ENCODE measurements at regions not wholly inside any gene's neighbourhood (a gene's known extent, or its start where the extent isn't known, plus 50 kb on each side); places are given as distances from the start of the nearest gene placed in this dataset.

DNA sequence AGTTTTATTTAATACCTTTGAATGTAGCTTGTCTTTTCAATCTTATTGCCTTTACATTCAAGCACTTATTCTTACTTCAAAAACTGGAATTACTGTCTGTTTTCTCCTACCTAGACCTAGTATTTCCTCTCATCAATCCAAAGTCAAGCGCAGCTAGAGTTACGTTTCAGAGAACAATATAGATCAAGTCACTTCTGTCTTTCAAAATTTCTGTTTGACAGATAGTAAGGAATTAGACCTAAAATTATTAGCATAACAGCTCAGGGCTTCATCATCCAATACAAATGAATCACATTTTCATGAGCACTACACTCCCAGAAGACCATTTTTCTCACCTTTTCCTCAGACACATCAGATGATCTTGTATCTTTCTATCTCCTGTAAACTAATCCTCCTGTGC lies 170.6 kb downstream of the CCDC59 start:
- Histone ChIP-seq H3K27me3 (no peaks in the 10 kb centered on the region), H3K36me3 (no peaks in the 10 kb centered on the region), H3K4me1 (no peaks in the 10 kb centered on the region), H3K9me3 (peaks cover 0 to 5% (median 0%) of the 10 kb centered on the region in 4 donors), H3K27ac (no peak overlapping the region), H3K4me3 (no peak overlapping the region)
- DNase-seq (ENCODE audit: low spot score in 2 of 2) = no peak
- 89 to 98% methylated on average over 2 of the region's 2 CpGs for WGBS, 2 donors
- TF ChIP-seq EP300 (IDR thresholded peaks at IDR 0.05) = no peak
- TF ChIP-seq POLR2A (IDR thresholded peaks at IDR 0.05) = no peak
- TF ChIP-seq, protein P1, sequence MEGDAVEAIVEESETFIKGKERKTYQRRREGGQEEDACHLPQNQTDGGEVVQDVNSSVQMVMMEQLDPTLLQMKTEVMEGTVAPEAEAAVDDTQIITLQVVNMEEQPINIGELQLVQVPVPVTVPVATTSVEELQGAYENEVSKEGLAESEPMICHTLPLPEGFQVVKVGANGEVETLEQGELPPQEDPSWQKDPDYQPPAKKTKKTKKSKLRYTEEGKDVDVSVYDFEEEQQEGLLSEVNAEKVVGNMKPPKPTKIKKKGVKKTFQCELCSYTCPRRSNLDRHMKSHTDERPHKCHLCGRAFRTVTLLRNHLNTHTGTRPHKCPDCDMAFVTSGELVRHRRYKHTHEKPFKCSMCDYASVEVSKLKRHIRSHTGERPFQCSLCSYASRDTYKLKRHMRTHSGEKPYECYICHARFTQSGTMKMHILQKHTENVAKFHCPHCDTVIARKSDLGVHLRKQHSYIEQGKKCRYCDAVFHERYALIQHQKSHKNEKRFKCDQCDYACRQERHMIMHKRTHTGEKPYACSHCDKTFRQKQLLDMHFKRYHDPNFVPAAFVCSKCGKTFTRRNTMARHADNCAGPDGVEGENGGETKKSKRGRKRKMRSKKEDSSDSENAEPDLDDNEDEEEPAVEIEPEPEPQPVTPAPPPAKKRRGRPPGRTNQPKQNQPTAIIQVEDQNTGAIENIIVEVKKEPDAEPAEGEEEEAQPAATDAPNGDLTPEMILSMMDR (IDR thresholded peaks at IDR 0.05) = no peak

DNA sequence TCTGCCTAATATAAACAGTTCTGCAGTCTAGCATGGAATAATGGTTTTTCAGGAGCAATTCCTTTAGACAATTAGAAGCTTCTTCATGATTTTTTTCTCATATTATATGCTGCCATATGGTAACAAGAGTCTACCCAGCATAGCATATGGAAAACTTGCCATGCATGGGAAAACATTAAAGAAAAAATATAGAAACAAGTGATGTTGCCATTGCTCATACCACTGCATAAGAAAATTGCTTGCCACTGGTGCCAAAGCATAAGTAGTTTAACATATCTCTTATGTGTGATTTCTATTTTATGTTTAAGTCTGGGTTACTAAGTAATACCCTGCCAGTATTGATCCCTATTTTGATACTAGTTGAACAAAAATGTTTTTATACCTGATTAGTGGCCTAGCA lies 171.2 kb downstream of the CCDC59 start:
- Histone ChIP-seq H3K36me3 (no peaks in the 10 kb centered on the region), H3K4me3 (no peak overlapping the region), H3K9me3 (peaks cover 0 to 5% (median 0%) of the 10 kb centered on the region in 4 donors), H3K27me3 (no peaks in the 10 kb centered on the region), H3K4me1 (no peaks in the 10 kb centered on the region), H3K27ac (no peak overlapping the region)
- TF ChIP-seq EP300 (IDR thresholded peaks at IDR 0.05) = no peak
- TF ChIP-seq, protein P1 (IDR thresholded peaks at IDR 0.05) = no peak
- TF ChIP-seq POLR2A (IDR thresholded peaks at IDR 0.05) = no peak
- DNase-seq (ENCODE audit: low spot score in 2 of 2) = no peak

DNA sequence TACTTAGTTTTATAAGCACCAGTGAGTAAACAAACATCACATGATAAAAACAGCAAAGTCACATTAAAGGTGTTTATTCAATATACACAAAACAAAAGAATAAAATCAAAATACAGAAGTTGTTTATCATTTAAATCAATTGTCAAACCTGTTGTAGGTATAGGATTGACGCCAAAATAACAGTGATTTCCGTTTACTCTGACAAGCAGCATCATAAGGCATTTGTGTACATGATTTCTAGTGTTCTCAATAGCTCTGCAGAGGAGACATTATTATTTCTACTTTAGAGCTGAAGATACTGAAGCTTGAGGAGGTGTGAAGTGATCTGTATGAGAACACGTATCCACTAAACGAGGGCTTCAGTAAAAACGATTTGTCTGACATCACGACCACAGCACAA lies 171.9 kb downstream of the CCDC59 start:
- H3K4me3 ChIP-seq = no peak overlapping the region
- WGBS, 2 donors = 83 to 91% methylated on average over 6 of the region's 6 CpGs
- TF ChIP-seq POLR2A (IDR thresholded peaks at IDR 0.05) = no peak
- TF ChIP-seq, protein P1 (IDR thresholded peaks at IDR 0.05) = no peak
- TF ChIP-seq EP300 (IDR thresholded peaks at IDR 0.05) = no peak

DNA sequence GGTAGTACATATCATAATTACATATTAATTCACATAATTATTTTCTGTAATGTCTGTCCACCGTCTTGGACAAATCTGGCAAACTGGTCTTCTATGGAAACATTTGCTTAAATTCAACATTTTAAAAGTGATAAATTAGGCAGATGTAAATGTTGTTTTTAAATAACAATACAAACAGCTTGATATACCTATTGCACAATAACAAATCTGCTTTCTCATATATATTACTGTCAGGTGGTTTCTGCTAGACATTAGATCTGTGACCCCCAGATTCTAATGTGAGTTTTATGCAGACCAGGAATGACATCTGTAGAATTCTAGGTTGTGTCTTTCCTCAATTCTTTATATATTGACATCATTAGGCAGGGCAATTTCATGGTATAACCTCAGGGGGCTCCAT lies 173.3 kb downstream of the CCDC59 start:
- H3K4me3 ChIP-seq = no peak overlapping the region
- no peaks in the 10 kb centered on the region for H3K36me3 ChIP-seq
- no peak for TF ChIP-seq EP300 (IDR thresholded peaks at IDR 0.05)
- TF ChIP-seq POLR2A (IDR thresholded peaks at IDR 0.05) = no peak
- TF ChIP-seq, protein P1 (IDR thresholded peaks at IDR 0.05) = no peak
- no peak for DNase-seq (ENCODE audit: low spot score in 2 of 2)
- 71 to 85% methylated on average over 1 of the region's 1 CpG for WGBS, 2 donors
- no peaks in the 10 kb centered on the region for H3K27me3 ChIP-seq
- H3K4me1 ChIP-seq = no peaks in the 10 kb centered on the region
- no peak overlapping the region for H3K27ac ChIP-seq
- peaks cover 0 to 5% (median 0%) of the 10 kb centered on the region in 4 donors for H3K9me3 ChIP-seq

More for the DNA sequence above, 171.9 kb downstream of the CCDC59 start:
- no peak for DNase-seq (ENCODE audit: low spot score in 2 of 2)
- no peaks in the 10 kb centered on the region for H3K36me3 ChIP-seq
- no peaks in the 10 kb centered on the region for H3K4me1 ChIP-seq
- no peaks in the 10 kb centered on the region for H3K27me3 ChIP-seq
- H3K9me3 ChIP-seq = peaks cover 0 to 5% (median 0%) of the 10 kb centered on the region in 4 donors
- H3K27ac ChIP-seq = no peak overlapping the region

DNA sequence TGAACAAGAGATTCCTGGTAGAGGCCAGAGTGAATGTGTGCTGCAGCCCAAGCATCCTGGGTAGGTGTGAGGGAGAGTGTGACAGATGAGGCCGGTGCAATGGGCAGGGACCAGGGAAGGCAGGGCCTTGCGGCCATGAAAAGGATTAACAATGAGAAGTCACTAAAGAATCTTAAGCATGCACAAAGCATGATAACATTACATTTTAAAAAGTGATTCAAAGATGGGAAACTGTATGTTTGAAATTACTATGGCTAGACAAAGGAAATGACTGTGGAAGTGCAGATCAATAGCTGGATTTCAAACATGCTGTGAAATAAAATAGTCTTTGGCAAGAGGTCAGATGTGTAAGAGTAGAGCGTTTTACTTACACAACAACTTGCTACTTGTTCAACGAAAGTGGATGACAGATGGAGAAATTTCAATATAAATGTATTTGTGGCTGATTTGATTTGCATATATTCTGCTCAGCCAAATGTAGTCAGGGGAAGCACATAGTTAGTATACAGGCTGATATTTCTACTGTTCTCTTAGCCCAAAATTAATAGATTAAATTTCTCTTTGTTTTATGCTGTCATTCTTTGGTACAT lies 175.5 kb downstream of the CCDC59 start:
- H3K4me3 ChIP-seq = no peak overlapping the region
- 61 to 63% methylated on average over 4 of the region's 4 CpGs for WGBS, 2 donors
- H3K9me3 ChIP-seq = peaks cover 0 to 2% (median 0%) of the 10 kb centered on the region in 4 donors
- no peaks in the 10 kb centered on the region for H3K36me3 ChIP-seq
- no peak for DNase-seq (ENCODE audit: low spot score in 2 of 2)
- H3K27ac ChIP-seq = no peak overlapping the region
- TF ChIP-seq EP300 (IDR thresholded peaks at IDR 0.05) (no peak), POLR2A (IDR thresholded peaks at IDR 0.05) (no peak)
- TF ChIP-seq, protein P1 (IDR thresholded peaks at IDR 0.05) = no peak
- no peaks in the 10 kb centered on the region for H3K4me1 ChIP-seq
- H3K27me3 ChIP-seq = no peaks in the 10 kb centered on the region
